ENCODE measurements at regions not wholly inside any gene's neighbourhood (a gene's known extent, or its start where the extent isn't known, plus 50 kb on each side); places are given as distances from the start of the nearest gene placed in this dataset.

DNA sequence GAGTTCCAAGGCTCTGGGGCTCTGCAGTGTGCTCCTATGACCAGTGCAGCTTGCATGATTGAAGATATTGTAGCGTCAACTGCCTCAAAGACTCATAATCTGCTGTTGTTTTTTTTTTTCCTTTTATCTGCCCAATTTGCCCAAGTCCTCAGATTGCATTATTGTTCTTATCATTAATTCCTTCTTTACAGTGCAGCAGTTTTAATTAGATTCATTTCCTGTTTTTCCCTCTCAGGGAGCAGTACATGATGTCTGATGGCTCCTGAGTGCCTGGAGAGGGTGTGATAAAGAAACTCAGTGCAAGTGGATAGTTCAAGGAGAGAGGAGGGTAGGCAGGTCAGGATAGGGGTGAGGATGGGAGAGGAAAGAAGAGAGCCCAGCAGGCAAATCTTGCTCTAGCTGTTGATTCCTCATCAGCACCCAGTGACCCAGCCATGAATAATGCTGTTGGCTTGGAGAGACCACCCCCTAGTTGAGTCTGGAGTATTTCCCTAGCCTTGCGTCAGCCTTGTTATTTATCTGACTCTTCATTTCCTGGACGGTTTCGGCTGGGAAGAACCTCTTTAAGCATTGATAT lies 219.6 kb upstream of the SESN3 start:
- TF ChIP-seq, protein P1, sequence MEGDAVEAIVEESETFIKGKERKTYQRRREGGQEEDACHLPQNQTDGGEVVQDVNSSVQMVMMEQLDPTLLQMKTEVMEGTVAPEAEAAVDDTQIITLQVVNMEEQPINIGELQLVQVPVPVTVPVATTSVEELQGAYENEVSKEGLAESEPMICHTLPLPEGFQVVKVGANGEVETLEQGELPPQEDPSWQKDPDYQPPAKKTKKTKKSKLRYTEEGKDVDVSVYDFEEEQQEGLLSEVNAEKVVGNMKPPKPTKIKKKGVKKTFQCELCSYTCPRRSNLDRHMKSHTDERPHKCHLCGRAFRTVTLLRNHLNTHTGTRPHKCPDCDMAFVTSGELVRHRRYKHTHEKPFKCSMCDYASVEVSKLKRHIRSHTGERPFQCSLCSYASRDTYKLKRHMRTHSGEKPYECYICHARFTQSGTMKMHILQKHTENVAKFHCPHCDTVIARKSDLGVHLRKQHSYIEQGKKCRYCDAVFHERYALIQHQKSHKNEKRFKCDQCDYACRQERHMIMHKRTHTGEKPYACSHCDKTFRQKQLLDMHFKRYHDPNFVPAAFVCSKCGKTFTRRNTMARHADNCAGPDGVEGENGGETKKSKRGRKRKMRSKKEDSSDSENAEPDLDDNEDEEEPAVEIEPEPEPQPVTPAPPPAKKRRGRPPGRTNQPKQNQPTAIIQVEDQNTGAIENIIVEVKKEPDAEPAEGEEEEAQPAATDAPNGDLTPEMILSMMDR (IDR thresholded peaks at IDR 0.05; ENCODE audit: poor library complexity): no peak
- TF ChIP-seq EZH2 (IDR thresholded peaks at IDR 0.05; ENCODE audit: borderline replicate concordance): no peak
